ENCODE measurements at regions not wholly inside any gene's neighbourhood (a gene's known extent, or its start where the extent isn't known, plus 50 kb on each side); places are given as distances from the start of the nearest gene placed in this dataset.

- TF ChIP-seq PRDM15 (CRISPR knock-in tag; IDR thresholded peaks at IDR 0.05) (no peak), CEBPB (IDR thresholded peaks at IDR 0.05; ENCODE audit: borderline replicate concordance in 1 of 2, low read depth in 2 of 2, low read length in 2 of 2) (no peak), RFX5 (IDR thresholded peaks at IDR 0.05; ENCODE audit: low read depth, low read length) (no peak), STAT1 (conservative IDR thresholded peaks at IDR 0.05) (no peak)
Measured at GRCh38 chr9:18012170-18012569, 433.3 kb downstream of the SH3GL2 start (continued).

GRCh38 chr9:18014556-18014955 lies 435.7 kb downstream of the SH3GL2 start:
- intact Hi-C loops (cut with micrococcal nuclease; ENCODE audit: unreplicated experiment), result no loop called here
- no TSS peak for BruUV-seq (replicated peaks)
- DNase-seq (ENCODE audit: low read depth, low spot score) (no peak), FAIRE-seq (no peak), ATAC-seq (no peak)
- 30% methylated on average over 3 of the region's 3 CpGs for WGBS (ENCODE audit: insufficient coverage, insufficient replicate concordance, low lambda C conversion rate, missing lambda C conversion rate)
- no peaks in the 10 kb centered on the region for H3K9me3 ChIP-seq (replicated peaks; ENCODE audit: control insufficient read depth, insufficient read depth, low read length)
- no peak overlapping the region for H2AFZ ChIP-seq (ENCODE audit: control insufficient read depth, low read depth, low read length)
- H3K27ac ChIP-seq (ENCODE audit: control insufficient read depth, insufficient read depth), result no peak overlapping the region
- no peaks in the 10 kb centered on the region for H3K27me3 ChIP-seq (replicated peaks in 1 of 2; ENCODE audit: control insufficient read depth in 2 of 2, insufficient read depth in 2 of 2, low read length in 1 of 2)
- ChIA-PET SMC1A (ENCODE audit: uncharacterized antibody, unreplicated experiment) (no interaction called here), CTCF (no interaction called here), POLR2A (no interaction called here), RAD21 (ENCODE audit: unreplicated experiment) (no interaction called here)
- H3K36me3 ChIP-seq (ENCODE audit: control insufficient read depth in 2 of 2, insufficient read depth in 2 of 2, low read length in 1 of 2), result no peaks in the 10 kb centered on the region
- no peak overlapping the region for H3K9ac ChIP-seq (ENCODE audit: control insufficient read depth, insufficient read depth, low read length)
- H4K20me1 ChIP-seq (ENCODE audit: control insufficient read depth, insufficient read depth), result no peaks in the 10 kb centered on the region
- no peaks in the 10 kb centered on the region for H3K4me1 ChIP-seq (ENCODE audit: control insufficient read depth, insufficient read depth, low read length)
- H3K4me2 ChIP-seq (ENCODE audit: control insufficient read depth, insufficient read depth), result no peak overlapping the region
- no peak overlapping the region for H3K4me3 ChIP-seq
- H3K79me2 ChIP-seq (ENCODE audit: control insufficient read depth, insufficient read depth, low read length), result no peaks in the 10 kb centered on the region
- TF ChIP-seq ZBTB11 (CRISPR knock-in tag; IDR thresholded peaks at IDR 0.05) (no peak), KDM1A (IDR thresholded peaks at IDR 0.05; ENCODE audit: borderline replicate concordance) (no peak), IRF5 (IDR thresholded peaks at IDR 0.05; ENCODE audit: borderline replicate concordance) (no peak), MXI1 (IDR thresholded peaks at IDR 0.05; ENCODE audit: low read depth, low read length) (no peak), MAX (IDR thresholded peaks at IDR 0.05; ENCODE audit: low read depth, low read length) (no peak), IRF3 (IDR thresholded peaks at IDR 0.05) (no peak), RELA (IDR thresholded peaks at IDR 0.05; ENCODE audit: borderline replicate concordance, partially characterized antibody) (no peak), RAD51 (IDR thresholded peaks at IDR 0.05) (no peak)
- in situ Hi-C loops (cut with MboI), result no loop called here
